ENCODE measurements at regions not wholly inside any gene's neighbourhood (a gene's known extent, or its start where the extent isn't known, plus 50 kb on each side); places are given as distances from the start of the nearest gene placed in this dataset.
A peak's percentile ranks its signal among the peaks of the same experiment; 100 is the strongest.

GRCh38 chr22:47293368-47294221, 531.1 kb downstream of the TBC1D22A start:
- peaks cover 9% of the 10 kb centered on the region for H3K27me3 Mint-ChIP-seq
- no peaks in the 10 kb centered on the region for H3K9me3 Mint-ChIP-seq
- H3K36me3 Mint-ChIP-seq (ENCODE audit: low read depth): no peaks in the 10 kb centered on the region

DNA sequence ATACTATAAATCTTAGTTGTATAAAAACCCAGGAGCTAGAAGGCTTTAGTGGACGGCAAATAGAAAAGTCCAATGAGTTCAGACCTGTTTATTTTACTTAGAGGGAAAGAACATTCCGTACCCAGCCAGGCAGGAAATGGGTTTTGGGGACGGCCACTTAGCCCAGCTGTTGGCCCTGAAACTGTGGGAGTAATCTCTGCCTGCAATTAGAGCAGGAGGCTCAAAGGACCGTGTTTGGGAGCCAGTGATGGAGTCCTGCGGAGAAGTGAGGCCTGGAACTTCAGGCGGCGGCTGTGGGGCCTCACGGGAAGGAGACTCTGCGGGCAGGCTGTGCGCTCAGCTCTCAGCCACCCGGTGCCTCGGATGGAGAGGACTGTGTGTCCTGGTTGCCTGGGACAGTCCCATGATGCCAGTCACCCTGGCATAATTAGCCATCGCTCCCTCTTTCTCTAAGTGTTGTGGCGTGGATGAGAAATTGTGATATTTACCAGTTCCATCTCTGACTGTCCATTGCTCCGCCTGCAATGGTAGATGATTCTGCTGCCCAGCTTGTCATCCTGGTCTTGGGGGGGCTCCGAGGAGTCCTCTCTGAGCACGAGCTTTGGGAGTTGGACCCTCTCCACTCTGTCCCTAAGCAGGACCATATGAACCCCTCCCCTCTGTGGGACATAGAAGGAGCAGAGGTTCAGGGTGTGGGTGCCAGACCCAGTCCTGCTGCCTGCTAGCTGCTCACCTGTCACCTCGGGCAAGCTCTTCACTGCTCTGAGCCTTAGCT, 530.3 kb downstream of the TBC1D22A start:
- no peaks in the 10 kb centered on the region for H3K4me1 Mint-ChIP-seq (ENCODE audit: low read depth)
- H3K36me3 Mint-ChIP-seq (ENCODE audit: low read depth): no peaks in the 10 kb centered on the region
- peaks cover 9% of the 10 kb centered on the region for H3K27me3 Mint-ChIP-seq
- no peak overlapping the region for H3K4me3 Mint-ChIP-seq
- no peak for DNase-seq
- H3K27ac Mint-ChIP-seq: no peak overlapping the region
- no peaks in the 10 kb centered on the region for H3K9me3 Mint-ChIP-seq

More at GRCh38 chr22:47293368-47294221, 531.1 kb downstream of the TBC1D22A start:
- no peaks in the 10 kb centered on the region for H3K4me1 Mint-ChIP-seq (ENCODE audit: low read depth)
- H3K4me3 Mint-ChIP-seq: no peak overlapping the region
- DNase-seq: no peak
- no peak overlapping the region for H3K27ac Mint-ChIP-seq

DNA sequence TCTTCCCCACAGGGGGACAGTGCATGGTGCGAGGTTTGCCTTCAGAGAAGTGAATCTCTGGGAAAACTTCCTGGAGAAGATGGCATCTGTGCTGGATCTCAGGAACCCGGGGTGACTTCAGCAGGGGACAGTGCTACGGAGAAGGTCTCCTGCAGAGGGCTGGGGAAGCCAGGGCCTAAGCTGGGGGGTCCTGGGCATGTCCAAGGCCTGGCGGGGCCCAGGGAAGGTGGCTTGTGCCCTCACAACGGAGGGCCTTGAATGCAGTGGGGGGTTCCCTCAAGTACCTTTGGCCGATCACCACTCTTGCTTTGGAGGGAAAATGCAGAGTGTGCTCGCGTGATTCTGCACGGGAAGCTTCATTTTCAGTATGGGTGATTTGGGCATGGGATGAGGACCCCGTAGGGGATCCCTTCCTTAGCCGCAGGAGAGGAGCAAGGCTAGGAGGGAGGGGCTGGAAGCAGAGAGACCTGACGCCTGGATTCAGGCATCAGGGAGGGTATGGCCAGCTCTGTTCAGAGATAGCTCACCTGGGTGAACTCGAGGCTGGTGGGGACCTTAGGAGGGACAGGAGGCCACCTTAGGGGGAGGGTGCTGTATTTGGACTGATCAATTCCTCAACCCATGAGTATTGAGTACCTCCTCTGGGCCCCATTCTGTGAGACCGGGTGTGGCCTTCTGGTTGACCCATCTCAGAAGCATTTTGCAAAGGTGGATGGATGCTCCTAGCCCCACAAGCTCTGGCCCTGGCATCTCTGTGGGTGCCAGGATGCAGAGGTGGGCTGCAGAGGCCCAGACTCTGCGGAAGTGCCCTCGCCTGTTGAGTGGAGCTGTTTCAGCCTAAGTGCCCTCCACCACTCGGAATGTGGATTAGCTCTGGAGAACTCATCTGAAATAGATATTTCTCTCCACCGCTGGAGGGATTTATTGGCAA, 529.4 kb downstream of the TBC1D22A start:
- no peaks in the 10 kb centered on the region for H3K36me3 Mint-ChIP-seq (ENCODE audit: low read depth)
- no peaks in the 10 kb centered on the region for H3K4me1 Mint-ChIP-seq (ENCODE audit: low read depth)
- H3K27ac Mint-ChIP-seq: no peak overlapping the region
- peak; percentile 13 for DNase-seq
- H3K9me3 Mint-ChIP-seq: no peaks in the 10 kb centered on the region
- peaks cover 9% of the 10 kb centered on the region for H3K27me3 Mint-ChIP-seq
- no peak overlapping the region for H3K4me3 Mint-ChIP-seq

DNA sequence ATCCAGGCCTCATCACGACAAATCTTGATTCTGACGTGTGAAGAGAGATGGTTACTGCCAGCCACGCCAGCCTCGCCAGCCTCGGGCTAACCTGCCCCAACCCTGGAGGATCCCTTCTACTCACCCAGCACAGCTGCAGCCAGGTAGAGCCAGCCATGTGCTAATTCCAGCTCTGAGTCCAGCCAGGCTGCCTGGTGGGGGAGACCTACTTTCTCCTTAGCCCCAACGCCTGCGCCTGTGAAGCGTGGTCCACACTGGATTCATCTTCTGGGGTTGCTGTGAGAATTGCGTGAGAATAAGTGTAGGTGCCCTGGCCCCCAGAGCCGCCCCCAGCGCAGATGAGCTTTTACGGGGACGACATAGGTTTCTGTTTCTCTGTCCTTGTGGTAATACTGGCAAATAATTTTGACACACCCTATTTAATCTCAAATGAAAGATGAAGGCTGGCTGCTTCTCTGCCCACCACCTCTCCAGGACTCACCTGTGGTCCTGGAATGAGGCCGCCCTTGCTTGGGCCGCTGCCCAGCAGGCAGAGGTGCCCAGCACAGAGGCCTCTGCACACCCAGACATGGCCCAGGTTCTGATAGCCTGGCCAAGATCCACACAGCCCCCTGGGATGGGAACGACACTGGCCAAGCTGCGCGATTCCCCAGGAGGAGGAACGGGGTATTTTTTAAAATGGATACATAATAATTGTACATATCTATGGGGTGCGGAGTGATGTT, 528.4 kb downstream of the TBC1D22A start:
- Mint-ChIP-seq H3K4me3 (no peak overlapping the region), H3K27me3 (peaks cover 12% of the 10 kb centered on the region), H3K4me1 (ENCODE audit: low read depth) (no peaks in the 10 kb centered on the region), H3K9me3 (no peaks in the 10 kb centered on the region), H3K27ac (no peak overlapping the region), H3K36me3 (ENCODE audit: low read depth) (no peaks in the 10 kb centered on the region)
- DNase-seq: peak; percentile 18

- Mint-ChIP-seq H3K9me3 (no peaks in the 10 kb centered on the region), H3K4me1 (ENCODE audit: low read depth) (no peaks in the 10 kb centered on the region), H3K4me3 (no peak overlapping the region), H3K27me3 (peaks cover 6% of the 10 kb centered on the region), H3K36me3 (ENCODE audit: low read depth) (no peaks in the 10 kb centered on the region), H3K27ac (no peak overlapping the region)
- no peak for DNase-seq
Measured at GRCh38 chr22:47289336-47289985, 527.0 kb downstream of the TBC1D22A start.

DNA sequence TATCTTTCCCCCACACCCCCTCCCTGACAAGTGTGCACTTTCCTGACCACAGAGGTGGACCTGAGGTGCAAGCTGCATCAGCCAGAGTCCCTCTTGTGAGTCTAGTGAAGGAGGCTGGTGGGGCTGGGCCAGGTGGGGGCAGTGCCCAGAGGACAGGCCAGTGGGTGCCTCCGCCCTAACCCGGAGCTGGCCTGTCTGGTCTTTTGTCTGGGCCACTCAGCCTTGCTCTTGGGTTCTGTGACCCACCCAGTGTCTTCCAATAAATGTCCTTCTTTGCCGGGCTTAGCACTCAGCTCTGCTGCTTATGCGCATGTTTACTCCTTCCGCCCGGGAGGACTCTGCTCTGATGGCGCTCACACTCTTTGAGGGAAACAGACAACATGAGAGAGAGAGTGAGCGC, 526.2 kb downstream of the TBC1D22A start:
- Mint-ChIP-seq H3K27ac (no peak overlapping the region), H3K9me3 (no peaks in the 10 kb centered on the region), H3K27me3 (peaks cover 4% of the 10 kb centered on the region), H3K36me3 (ENCODE audit: low read depth) (no peaks in the 10 kb centered on the region), H3K4me3 (no peak overlapping the region), H3K4me1 (ENCODE audit: low read depth) (no peaks in the 10 kb centered on the region)
- DNase-seq: no peak

DNA sequence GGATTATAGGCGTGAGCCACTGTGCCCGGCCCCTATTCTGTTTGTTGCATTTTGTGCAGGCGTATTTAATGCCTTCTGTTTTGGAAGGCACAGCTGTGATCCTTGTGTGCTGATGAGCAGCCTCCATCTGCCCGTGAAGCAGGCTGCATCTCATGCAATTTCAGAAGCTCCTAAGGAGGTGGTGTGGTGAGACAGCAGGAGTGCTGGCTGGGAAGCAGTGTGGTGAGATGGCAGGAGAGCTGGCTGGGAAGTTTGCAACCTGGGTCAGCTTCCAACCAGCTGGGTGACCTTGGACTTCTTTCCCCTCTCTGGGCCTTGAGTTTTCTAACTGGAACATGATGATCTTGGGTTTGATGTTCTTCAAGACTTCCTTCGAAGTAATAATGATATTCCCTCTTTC, 525.1 kb downstream of the TBC1D22A start:
- no peak for DNase-seq
- Mint-ChIP-seq H3K9me3 (no peaks in the 10 kb centered on the region), H3K4me1 (ENCODE audit: low read depth) (no peaks in the 10 kb centered on the region), H3K4me3 (no peak overlapping the region), H3K36me3 (ENCODE audit: low read depth) (no peaks in the 10 kb centered on the region), H3K27me3 (peaks cover 4% of the 10 kb centered on the region), H3K27ac (no peak overlapping the region)

DNA sequence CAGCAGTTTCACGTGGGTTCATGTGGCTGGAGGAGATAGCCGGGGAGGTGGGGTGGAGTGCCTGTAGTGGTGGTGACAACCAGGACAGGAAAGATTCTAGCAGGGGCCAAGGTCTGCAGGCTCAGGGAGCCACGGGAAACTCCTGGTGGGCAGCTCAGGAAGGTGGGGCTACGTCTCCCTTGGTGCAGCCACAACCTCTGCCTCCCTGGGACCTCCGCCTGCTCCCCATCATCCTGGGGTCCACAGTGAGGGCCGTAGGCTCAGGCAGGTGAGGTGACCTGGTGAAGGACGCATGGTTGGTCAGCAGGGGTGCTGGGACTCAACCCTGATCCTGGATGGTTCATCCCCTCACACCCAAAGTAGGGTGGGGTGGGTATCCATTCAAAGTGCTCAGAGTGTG, 524.1 kb downstream of the TBC1D22A start:
- Mint-ChIP-seq H3K4me1 (ENCODE audit: low read depth) (no peaks in the 10 kb centered on the region), H3K27me3 (peaks cover 4% of the 10 kb centered on the region), H3K9me3 (no peaks in the 10 kb centered on the region), H3K36me3 (ENCODE audit: low read depth) (no peaks in the 10 kb centered on the region), H3K27ac (no peak overlapping the region), H3K4me3 (no peak overlapping the region)
- no peak for DNase-seq

DNA sequence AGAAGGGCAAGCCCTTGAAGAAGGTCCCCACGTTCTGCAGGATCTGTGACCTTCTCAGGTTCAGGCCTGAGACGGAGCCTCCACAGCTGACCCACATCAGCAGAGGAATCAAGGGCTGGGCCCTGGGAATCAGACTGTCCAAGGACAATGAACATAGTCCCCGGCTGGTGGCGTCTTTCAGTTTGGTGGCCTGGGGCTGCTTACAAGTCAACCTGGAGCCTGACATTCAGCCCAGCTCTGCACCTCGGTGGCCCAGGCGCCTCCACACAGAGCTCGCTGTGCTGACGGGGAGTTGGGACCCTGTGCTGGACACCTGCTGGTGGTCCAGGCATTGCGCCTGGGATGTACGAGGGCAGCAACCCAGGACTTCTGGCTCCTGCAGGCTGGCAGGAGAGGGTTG, 523.5 kb downstream of the TBC1D22A start:
- Mint-ChIP-seq H3K27ac (no peak overlapping the region), H3K9me3 (no peaks in the 10 kb centered on the region), H3K36me3 (ENCODE audit: low read depth) (no peaks in the 10 kb centered on the region), H3K27me3 (peaks cover 4% of the 10 kb centered on the region), H3K4me3 (no peak overlapping the region), H3K4me1 (ENCODE audit: low read depth) (no peaks in the 10 kb centered on the region)
- DNase-seq: no peak

- H3K4me3 Mint-ChIP-seq: no peak overlapping the region
- H3K27me3 Mint-ChIP-seq: peaks cover 4% of the 10 kb centered on the region
- no peaks in the 10 kb centered on the region for H3K36me3 Mint-ChIP-seq (ENCODE audit: low read depth)
- H3K27ac Mint-ChIP-seq: no peak overlapping the region
- H3K4me1 Mint-ChIP-seq (ENCODE audit: low read depth): no peaks in the 10 kb centered on the region
- no peak for DNase-seq
- no peaks in the 10 kb centered on the region for H3K9me3 Mint-ChIP-seq
Measured at GRCh38 chr22:47284822-47285221, 522.4 kb downstream of the TBC1D22A start.

GRCh38 chr22:47284360-47284759, 521.9 kb downstream of the TBC1D22A start:
- H3K36me3 Mint-ChIP-seq (ENCODE audit: low read depth): no peaks in the 10 kb centered on the region
- peaks cover 4% of the 10 kb centered on the region for H3K27me3 Mint-ChIP-seq
- no peak overlapping the region for H3K27ac Mint-ChIP-seq
- H3K4me3 Mint-ChIP-seq: no peak overlapping the region
- no peaks in the 10 kb centered on the region for H3K4me1 Mint-ChIP-seq (ENCODE audit: low read depth)
- DNase-seq: no peak
- no peaks in the 10 kb centered on the region for H3K9me3 Mint-ChIP-seq

GRCh38 chr22:47283616-47284270, 521.3 kb downstream of the TBC1D22A start:
- H3K27ac Mint-ChIP-seq: no peak overlapping the region
- peaks cover 6% of the 10 kb centered on the region for H3K27me3 Mint-ChIP-seq
- DNase-seq: no peak

GRCh38 chr22:47282851-47283250, 520.4 kb downstream of the TBC1D22A start:
- Mint-ChIP-seq H3K9me3 (no peaks in the 10 kb centered on the region), H3K27me3 (peaks cover 7% of the 10 kb centered on the region), H3K36me3 (ENCODE audit: low read depth) (no peaks in the 10 kb centered on the region), H3K4me1 (ENCODE audit: low read depth) (no peaks in the 10 kb centered on the region), H3K27ac (no peak overlapping the region), H3K4me3 (no peak overlapping the region)
- no peak for DNase-seq

More at GRCh38 chr22:47283616-47284270, 521.3 kb downstream of the TBC1D22A start:
- Mint-ChIP-seq H3K36me3 (ENCODE audit: low read depth) (no peaks in the 10 kb centered on the region), H3K4me3 (no peak overlapping the region), H3K9me3 (no peaks in the 10 kb centered on the region), H3K4me1 (ENCODE audit: low read depth) (no peaks in the 10 kb centered on the region)

Data from activated T-cell treated with anti-CD3 and anti-CD28 coated beads, Interleukin-2, amount 50 U/mL, for 24 hours (primary cell).